Stimulated activated CD4-positive, alpha-beta T cell treated with anti-CD3 and anti-CD28 coated beads, Interleukin-15, amount 100 ng/mL, for 24 hours (primary cell): ENCODE measurements at regions not wholly inside any gene's neighbourhood (a gene's known extent, or its start where the extent isn't known, plus 50 kb on each side); places are given as distances from the start of the nearest gene placed in this dataset.
"Not testable (repeated sequence)": the region's sequence is repeated elsewhere in the genome, so short reads cannot be mapped to it uniquely, and the experiment has no call there.

Experiments
- DNase-seq: peaks from one replicate; pipeline ENCODE4 v3.0.0-alpha.2; 2020

GRCh38 chrX:1853916-1854315 is 239.1 kb downstream of the ASMT start:
- DNase-seq = no peak

GRCh38 chrX:1854861-1855260 is 240.0 kb downstream of the ASMT start:
- not testable (repeated sequence) for DNase-seq

- not testable (repeated sequence) for DNase-seq
These were observed 244.4 kb downstream of the ASMT start for GRCh38 chrX:1859266-1859665.

- DNase-seq = no peak
These were observed 246.2 kb downstream of the ASMT start for GRCh38 chrX:1860936-1861594.

GRCh38 chrX:1863995-1864394 is 249.1 kb downstream of the ASMT start:
- not testable (repeated sequence) for DNase-seq

GRCh38 chrX:1870421-1870820 is 255.6 kb downstream of the ASMT start:
- DNase-seq = no peak

- DNase-seq = no peak
These were observed 257.0 kb downstream of the ASMT start for GRCh38 chrX:1871887-1872286.

GRCh38 chrX:1873671-1874070 is 258.8 kb downstream of the ASMT start:
- no peak for DNase-seq

- no peak for DNase-seq
These were observed 259.6 kb downstream of the ASMT start for GRCh38 chrX:1874416-1874815.

- DNase-seq = no peak
These were observed 260.0 kb downstream of the ASMT start for GRCh38 chrX:1874899-1875298.

GRCh38 chrX:1876041-1876440 is 261.2 kb downstream of the ASMT start:
- no peak for DNase-seq

GRCh38 chrX:1877780-1878179 is 262.9 kb downstream of the ASMT start:
- no peak for DNase-seq

- DNase-seq = not testable (repeated sequence)
These were observed 266.3 kb downstream of the ASMT start for GRCh38 chrX:1880884-1881817.

- no peak for DNase-seq
These were observed 268.9 kb downstream of the ASMT start for GRCh38 chrX:1883772-1884171.

GRCh38 chrX:1884446-1884845 is 269.6 kb downstream of the ASMT start:
- no peak for DNase-seq

- no peak for DNase-seq
These were observed 270.3 kb downstream of the ASMT start for GRCh38 chrX:1885116-1885515.

- not testable (repeated sequence) for DNase-seq
These were observed 273.4 kb downstream of the ASMT start for GRCh38 chrX:1888305-1888704.

- DNase-seq = no peak
These were observed 279.1 kb downstream of the ASMT start for GRCh38 chrX:1894026-1894294.

- no peak for DNase-seq
These were observed 279.9 kb downstream of the ASMT start for GRCh38 chrX:1894740-1895139.

GRCh38 chrX:1895583-1895982 is 280.7 kb downstream of the ASMT start:
- DNase-seq = no peak

GRCh38 chrX:1899841-1900240 is 285.0 kb downstream of the ASMT start:
- DNase-seq = no peak

GRCh38 chrX:1902901-1903235 is 288.0 kb downstream of the ASMT start:
- no peak for DNase-seq

GRCh38 chrX:1903236-1903935 is 288.5 kb downstream of the ASMT start:
- DNase-seq = no peak

GRCh38 chrX:1904663-1905218 is 289.9 kb downstream of the ASMT start:
- no peak for DNase-seq
